Ishikawa (cell line): ENCODE measurements at regions not wholly inside any gene's neighbourhood (a gene's known extent, or its start where the extent isn't known, plus 50 kb on each side); places are given as distances from the start of the nearest gene placed in this dataset.

Experiments used
- CEBPB ChIP-seq: IDR thresholded peaks from 2 replicates; pipeline ENCODE4 v1.6.1; 2012
- CREB1 ChIP-seq: IDR thresholded peaks from 2 replicates; pipeline ENCODE4 v1.6.1; 2012; ENCODE audit warnings: low read depth
- EGR1 ChIP-seq: IDR thresholded peaks from 2 replicates; pipeline ENCODE4 v1.6.1; 2012
- EP300 ChIP-seq: IDR thresholded peaks from 2 replicates; pipeline ENCODE4 v1.6.1; 2012; ENCODE audit warnings: borderline replicate concordance
- FOXM1 ChIP-seq: IDR thresholded peaks from 2 replicates; pipeline ENCODE4 v1.6.1; 2012; ENCODE audit warnings: low read depth, borderline replicate concordance
- MAX ChIP-seq: IDR thresholded peaks from 2 replicates; pipeline ENCODE4 v1.6.1; 2012
- NFIC ChIP-seq: IDR thresholded peaks from 2 replicates; pipeline ENCODE4 v1.6.1; 2012
- RAD21 ChIP-seq: IDR thresholded peaks from 2 replicates; pipeline ENCODE4 v1.6.1; 2012; ENCODE audit warnings: low read depth
- TAF1 ChIP-seq: IDR thresholded peaks from 2 replicates; pipeline ENCODE4 v1.6.1; 2012; ENCODE audit warnings: low read depth, mild to moderate bottlenecking
- TCF12 ChIP-seq: IDR thresholded peaks from 2 replicates; pipeline ENCODE4 v1.6.1; 2012; ENCODE audit warnings: low read depth
- TEAD4 ChIP-seq: IDR thresholded peaks from 2 replicates; pipeline ENCODE4 v1.6.1; 2012
- YY1 ChIP-seq: IDR thresholded peaks from 2 replicates; pipeline ENCODE4 v1.6.1; 2012; ENCODE audit warnings: low read depth
- ZBTB7A ChIP-seq: IDR thresholded peaks from 2 replicates; pipeline ENCODE4 v1.6.1; 2012; ENCODE audit warnings: low read depth
- TF ChIP-seq, protein P1 (sequence below): IDR thresholded peaks from 2 replicates; pipeline ENCODE4 v1.6.1; 2012; ENCODE audit warnings: low read depth, mild to moderate bottlenecking
- TF ChIP-seq, protein P2 (sequence below): IDR thresholded peaks from 2 replicates; pipeline ENCODE4 v1.6.1; 2012

DNA sequence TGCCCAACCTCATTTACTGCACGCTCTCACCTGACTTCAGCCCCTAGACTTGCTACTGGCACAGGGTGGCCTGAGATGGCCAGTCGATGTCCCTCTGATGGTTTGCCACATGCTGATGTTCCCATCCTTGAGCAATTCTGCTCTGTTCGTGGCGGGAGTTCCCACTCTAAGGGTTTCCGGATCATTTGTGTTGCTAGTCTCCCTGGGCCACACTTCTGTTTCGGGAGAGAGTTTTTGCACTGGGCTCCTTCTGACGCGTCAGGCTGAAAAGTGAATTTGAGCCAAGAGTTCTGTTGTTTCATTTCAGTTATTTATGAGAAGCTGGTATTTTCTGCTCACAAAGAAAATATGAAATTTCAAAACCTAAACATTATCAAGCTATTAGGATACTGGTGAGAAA lies 597.7 kb downstream of the BNC2 start:
- TF ChIP-seq MAX, result no peak
- TF ChIP-seq NFIC, result no peak

GRCh38 chr9:16275795-16276624 lies 594.5 kb downstream of the BNC2 start:
- TF ChIP-seq NFIC (peak; percentile 83), RAD21 (no peak), TAF1 (no peak), TCF12 (no peak), EGR1 (peak; percentile 97), TEAD4 (peak; percentile 39; the same call in 1 of the 2 replicates), EP300 (0 out of 2 replicates have a peak, but pooled peaks have one; percentile 11)
- TF ChIP-seq, protein P1, sequence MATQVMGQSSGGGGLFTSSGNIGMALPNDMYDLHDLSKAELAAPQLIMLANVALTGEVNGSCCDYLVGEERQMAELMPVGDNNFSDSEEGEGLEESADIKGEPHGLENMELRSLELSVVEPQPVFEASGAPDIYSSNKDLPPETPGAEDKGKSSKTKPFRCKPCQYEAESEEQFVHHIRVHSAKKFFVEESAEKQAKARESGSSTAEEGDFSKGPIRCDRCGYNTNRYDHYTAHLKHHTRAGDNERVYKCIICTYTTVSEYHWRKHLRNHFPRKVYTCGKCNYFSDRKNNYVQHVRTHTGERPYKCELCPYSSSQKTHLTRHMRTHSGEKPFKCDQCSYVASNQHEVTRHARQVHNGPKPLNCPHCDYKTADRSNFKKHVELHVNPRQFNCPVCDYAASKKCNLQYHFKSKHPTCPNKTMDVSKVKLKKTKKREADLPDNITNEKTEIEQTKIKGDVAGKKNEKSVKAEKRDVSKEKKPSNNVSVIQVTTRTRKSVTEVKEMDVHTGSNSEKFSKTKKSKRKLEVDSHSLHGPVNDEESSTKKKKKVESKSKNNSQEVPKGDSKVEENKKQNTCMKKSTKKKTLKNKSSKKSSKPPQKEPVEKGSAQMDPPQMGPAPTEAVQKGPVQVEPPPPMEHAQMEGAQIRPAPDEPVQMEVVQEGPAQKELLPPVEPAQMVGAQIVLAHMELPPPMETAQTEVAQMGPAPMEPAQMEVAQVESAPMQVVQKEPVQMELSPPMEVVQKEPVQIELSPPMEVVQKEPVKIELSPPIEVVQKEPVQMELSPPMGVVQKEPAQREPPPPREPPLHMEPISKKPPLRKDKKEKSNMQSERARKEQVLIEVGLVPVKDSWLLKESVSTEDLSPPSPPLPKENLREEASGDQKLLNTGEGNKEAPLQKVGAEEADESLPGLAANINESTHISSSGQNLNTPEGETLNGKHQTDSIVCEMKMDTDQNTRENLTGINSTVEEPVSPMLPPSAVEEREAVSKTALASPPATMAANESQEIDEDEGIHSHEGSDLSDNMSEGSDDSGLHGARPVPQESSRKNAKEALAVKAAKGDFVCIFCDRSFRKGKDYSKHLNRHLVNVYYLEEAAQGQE, result no peak

DNA sequence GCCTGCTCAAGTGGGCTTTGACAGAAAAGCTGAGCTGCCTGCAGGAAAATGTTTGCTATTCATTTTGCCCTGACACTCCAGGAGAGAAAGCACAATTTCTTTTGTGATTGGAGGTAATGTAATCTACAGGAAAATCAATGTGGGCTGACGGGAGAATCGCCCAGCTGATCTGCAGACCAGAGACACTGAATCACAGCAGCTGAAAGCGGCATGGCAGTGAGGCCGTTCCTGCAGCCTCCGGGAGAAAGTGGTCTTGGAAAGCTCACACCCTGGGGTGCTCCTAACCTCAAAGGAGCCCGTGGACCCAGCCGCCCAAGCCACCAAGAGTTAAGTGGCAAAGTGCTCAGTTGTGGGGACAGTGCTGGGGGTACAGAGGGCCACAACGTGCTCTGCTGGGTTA lies 593.6 kb downstream of the BNC2 start:
- TF ChIP-seq, protein P1, result no peak

DNA sequence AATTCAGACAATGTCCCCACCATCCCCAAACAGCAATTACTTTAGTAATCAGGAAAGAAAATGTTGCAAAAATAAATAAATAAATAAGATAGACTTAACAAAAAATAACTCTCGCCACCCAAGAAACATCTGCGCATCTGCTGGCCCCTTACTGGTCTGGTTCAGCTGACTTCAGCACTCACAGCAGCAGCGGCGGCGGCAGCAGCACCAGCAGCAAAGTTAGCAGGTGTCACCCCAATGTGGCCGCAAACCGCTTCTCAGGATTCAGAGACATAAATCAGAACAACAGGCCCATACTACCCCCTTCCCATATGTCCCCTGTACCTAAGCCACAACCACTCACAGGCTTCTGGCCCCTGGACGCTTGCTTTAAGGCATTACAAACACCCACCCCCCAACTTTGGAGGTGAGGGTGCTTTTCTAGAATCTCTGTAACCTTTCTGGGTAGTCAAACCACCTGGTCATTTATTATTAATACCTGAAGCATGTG lies 593.0 kb downstream of the BNC2 start:
- TF ChIP-seq EP300, result no peak

- no peak for TF ChIP-seq ZBTB7A
- no peak for TF ChIP-seq CEBPB
- no peak for TF ChIP-seq NFIC
- no peak for TF ChIP-seq TCF12
- no peak for TF ChIP-seq MAX
- no peak for TF ChIP-seq CREB1
- no peak for TF ChIP-seq EP300
- TF ChIP-seq, protein P2, sequence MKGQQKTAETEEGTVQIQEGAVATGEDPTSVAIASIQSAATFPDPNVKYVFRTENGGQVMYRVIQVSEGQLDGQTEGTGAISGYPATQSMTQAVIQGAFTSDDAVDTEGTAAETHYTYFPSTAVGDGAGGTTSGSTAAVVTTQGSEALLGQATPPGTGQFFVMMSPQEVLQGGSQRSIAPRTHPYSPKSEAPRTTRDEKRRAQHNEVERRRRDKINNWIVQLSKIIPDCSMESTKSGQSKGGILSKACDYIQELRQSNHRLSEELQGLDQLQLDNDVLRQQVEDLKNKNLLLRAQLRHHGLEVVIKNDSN, result no peak
- TF ChIP-seq FOXM1, result no peak
- no peak for TF ChIP-seq EGR1
- no peak for TF ChIP-seq RAD21
- TF ChIP-seq TEAD4, result no peak
- TF ChIP-seq TAF1, result no peak
- TF ChIP-seq, protein P1, result no peak
- TF ChIP-seq YY1, result no peak
Observed at GRCh38 chr9:16278326-16278999, 592.0 kb downstream of the BNC2 start.

- TF ChIP-seq CREB1 (no peak), MAX (peak; percentile 41; the same call in 1 of the 2 replicates), YY1 (peak; percentile 71), TEAD4 (0 out of 2 replicates have a peak, but pooled peaks have one; percentile 15), EP300 (peak; percentile 22; the same call in 1 of the 2 replicates)
Observed at GRCh38 chr9:16281707-16282106, 588.8 kb downstream of the BNC2 start.
